GM19238 (cell line): ENCODE measurements at regions not wholly inside any gene's neighbourhood (a gene's known extent, or its start where the extent isn't known, plus 50 kb on each side); places are given as distances from the start of the nearest gene placed in this dataset.

Experiments used
- DNase-seq: peaks from one replicate; pipeline ENCODE4 v3.0.0; 2011; ENCODE audit warnings: low spot score; ENCODE audit not compliant: insufficient read length

- no peak for DNase-seq
Observed at GRCh38 chr10:128462844-128463243, 336.6 kb upstream of the MKI67 start.

GRCh38 chr10:128463991-128464760 lies 338.0 kb upstream of the MKI67 start:
- DNase-seq: no peak

- DNase-seq: no peak
Observed at GRCh38 chr10:128465697-128466096, 339.5 kb upstream of the MKI67 start.

- DNase-seq: no peak
Observed at GRCh38 chr10:128466831-128467371, 340.7 kb upstream of the MKI67 start.

GRCh38 chr10:128468462-128468861 lies 342.2 kb upstream of the MKI67 start:
- no peak for DNase-seq

GRCh38 chr10:128469515-128469914 lies 343.3 kb upstream of the MKI67 start:
- no peak for DNase-seq

- DNase-seq: no peak
Observed at GRCh38 chr10:128470321-128470965, 344.2 kb upstream of the MKI67 start.

- no peak for DNase-seq
Observed at GRCh38 chr10:128471151-128471550, 344.9 kb upstream of the MKI67 start.

GRCh38 chr10:128472196-128472595 lies 346.0 kb upstream of the MKI67 start:
- DNase-seq: no peak

- DNase-seq: no peak
Observed at GRCh38 chr10:128473396-128473795, 347.2 kb upstream of the MKI67 start.

GRCh38 chr10:128473911-128474310 lies 347.7 kb upstream of the MKI67 start:
- no peak for DNase-seq

- DNase-seq: no peak
Observed at GRCh38 chr10:128474571-128474970, 348.3 kb upstream of the MKI67 start.

- no peak for DNase-seq
Observed at GRCh38 chr10:128475686-128476367, 349.6 kb upstream of the MKI67 start.

GRCh38 chr10:128476368-128476725 lies 350.1 kb upstream of the MKI67 start:
- DNase-seq: no peak

- no peak for DNase-seq
Observed at GRCh38 chr10:128476845-128477244, 350.6 kb upstream of the MKI67 start.

- DNase-seq: no peak
Observed at GRCh38 chr10:128480601-128481000, 354.4 kb upstream of the MKI67 start.

- DNase-seq: no peak
Observed at GRCh38 chr10:128481152-128481840, 355.1 kb upstream of the MKI67 start.

- DNase-seq: no peak
Observed at GRCh38 chr10:128482052-128482451, 355.8 kb upstream of the MKI67 start.

GRCh38 chr10:128483216-128483615 lies 357.0 kb upstream of the MKI67 start:
- no peak for DNase-seq

- DNase-seq: no peak
Observed at GRCh38 chr10:128484041-128484440, 357.8 kb upstream of the MKI67 start.

- no peak for DNase-seq
Observed at GRCh38 chr10:128485701-128486235, 359.5 kb upstream of the MKI67 start.
